RWPE2 (cell line): ENCODE measurements at regions not wholly inside any gene's neighbourhood (a gene's known extent, or its start where the extent isn't known, plus 50 kb on each side); places are given as distances from the start of the nearest gene placed in this dataset.
A peak's percentile ranks its signal among the peaks of the same experiment; 100 is the strongest.

ENCODE experiments used
- ATAC-seq: fragments of 200-7000 bp; cut with Tn5 transposase; 3 replicates; pipeline ENCODE4 v1.9.1; 2021; ENCODE audit warnings: low read depth
- DNase-seq: peaks from one replicate; pipeline ENCODE4 v3.0.0-alpha.2; 2020; ENCODE audit warnings: low spot score
- H3K27ac ChIP-seq: fragments of 450-650 bp; 2 replicates; pipeline ENCODE4 v1.5.1; 2017; ENCODE audit warnings: mild to moderate bottlenecking; ENCODE audit not compliant: poor library complexity, severe bottlenecking
- H3K27me3 ChIP-seq: fragments of 250-450 bp; sonication (Bioruptor Pico); 2 replicates; pipeline ENCODE4 v1.5.1; 2021; ENCODE audit warnings: mild to moderate bottlenecking, moderate library complexity; ENCODE audit not compliant: insufficient read depth, poor library complexity, severe bottlenecking
- H3K36me3 ChIP-seq: fragments of 250-450 bp; sonication (Bioruptor Pico); 2 replicates; pipeline ENCODE4 v1.5.1; 2020; ENCODE audit warnings: low read depth, mild to moderate bottlenecking, moderate library complexity
- H3K4me1 ChIP-seq: fragments of 250-450 bp; sonication (Bioruptor Pico); 2 replicates; pipeline ENCODE4 v1.5.1; 2021; ENCODE audit warnings: mild to moderate bottlenecking, moderate library complexity; ENCODE audit not compliant: insufficient read depth, poor library complexity, severe bottlenecking
- H3K4me3 ChIP-seq: fragments of 250-450 bp; sonication (Bioruptor Pico); 2 replicates; pipeline ENCODE4 v1.5.1; 2021; ENCODE audit warnings: mild to moderate bottlenecking, moderate library complexity; ENCODE audit not compliant: severe bottlenecking
- H3K9me3 ChIP-seq: fragments of 250-450 bp; sonication (Bioruptor Pico); 2 replicates; pipeline ENCODE4 v1.5.1; 2021; ENCODE audit warnings: mild to moderate bottlenecking, moderate library complexity; ENCODE audit not compliant: severe bottlenecking
- CTCF ChIP-seq: fragments of 450-650 bp; IDR thresholded peaks from one replicate; pipeline ENCODE4 v1.5.1; 2017; ENCODE audit warnings: mild to moderate bottlenecking, moderate library complexity; ENCODE audit not compliant: poor library complexity, severe bottlenecking

DNA sequence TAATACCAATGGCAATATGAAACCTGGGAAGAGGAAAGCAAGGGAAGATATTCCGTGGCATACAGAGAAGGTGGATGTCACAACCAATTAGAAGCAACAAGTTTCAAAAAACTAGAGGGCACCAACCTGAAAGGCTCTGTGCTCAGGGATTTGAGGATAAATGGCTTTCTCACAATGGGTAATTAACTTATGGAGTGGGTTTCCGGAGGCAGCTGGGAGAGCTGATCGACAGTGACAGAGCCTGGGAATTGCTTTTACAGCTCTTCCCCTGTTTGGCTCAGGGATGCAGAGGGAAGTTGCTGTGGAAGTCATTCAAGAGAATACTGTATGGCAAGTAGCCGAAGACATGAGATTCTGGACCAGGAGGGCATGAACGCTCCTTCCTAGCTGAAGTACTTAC is 237.0 kb downstream of the KIF4B start:
- Histone ChIP-seq H3K4me3 (no peak overlapping the region), H3K27me3 (no peaks in the 10 kb centered on the region), H3K27ac (no peak overlapping the region), H3K4me1 (no peaks in the 10 kb centered on the region), H3K36me3 (no peaks in the 10 kb centered on the region), H3K9me3 (peaks cover 4% of the 10 kb centered on the region)
- no peak for TF ChIP-seq CTCF
- DNase-seq (no peak), ATAC-seq (no peak)

GRCh38 chr5:155252025-155252424 is 238.5 kb downstream of the KIF4B start:
- no peak for TF ChIP-seq CTCF
- ATAC-seq: peak; percentile 35; the same call in 1 of the 3 replicates
- no peaks in the 10 kb centered on the region for H3K4me1 ChIP-seq
- no peaks in the 10 kb centered on the region for H3K36me3 ChIP-seq
- H3K27ac ChIP-seq: no peak overlapping the region
- H3K9me3 ChIP-seq: no peaks in the 10 kb centered on the region
- no peak for DNase-seq
- no peak overlapping the region for H3K4me3 ChIP-seq
- no peaks in the 10 kb centered on the region for H3K27me3 ChIP-seq

DNA sequence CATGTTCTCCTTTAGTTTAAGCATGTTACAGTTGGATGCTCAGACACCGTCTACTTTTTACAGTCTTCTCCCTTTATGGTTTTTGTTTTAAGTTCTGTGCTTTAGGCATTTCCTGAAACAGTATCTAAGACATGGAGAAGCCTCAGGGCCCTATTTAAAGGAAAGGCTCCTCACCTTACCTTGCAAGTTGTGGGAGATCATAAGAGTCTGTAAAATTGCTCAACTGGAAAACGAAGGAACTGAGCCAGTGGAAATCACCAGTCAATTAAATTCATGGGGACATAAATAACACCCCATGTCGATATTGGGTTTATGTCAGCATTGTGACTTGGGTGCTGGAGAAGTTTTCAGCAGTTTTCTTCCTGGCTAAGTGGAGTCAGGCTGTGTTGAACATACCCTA is 239.2 kb downstream of the KIF4B start:
- no peaks in the 10 kb centered on the region for H3K27me3 ChIP-seq
- TF ChIP-seq CTCF: no peak
- no peak overlapping the region for H3K4me3 ChIP-seq
- ATAC-seq: no peak
- no peaks in the 10 kb centered on the region for H3K36me3 ChIP-seq
- no peak overlapping the region for H3K27ac ChIP-seq
- H3K9me3 ChIP-seq: no peaks in the 10 kb centered on the region
- no peaks in the 10 kb centered on the region for H3K4me1 ChIP-seq
- DNase-seq: no peak

GRCh38 chr5:155254399-155254798 is 240.8 kb downstream of the KIF4B start:
- DNase-seq: no peak
- no peak overlapping the region for H3K27ac ChIP-seq
- H3K27me3 ChIP-seq: no peaks in the 10 kb centered on the region
- ATAC-seq: peak; percentile 77
- no peak for TF ChIP-seq CTCF
- no peaks in the 10 kb centered on the region for H3K36me3 ChIP-seq
- H3K4me1 ChIP-seq: no peaks in the 10 kb centered on the region
- H3K4me3 ChIP-seq: no peak overlapping the region
- no peaks in the 10 kb centered on the region for H3K9me3 ChIP-seq

DNA sequence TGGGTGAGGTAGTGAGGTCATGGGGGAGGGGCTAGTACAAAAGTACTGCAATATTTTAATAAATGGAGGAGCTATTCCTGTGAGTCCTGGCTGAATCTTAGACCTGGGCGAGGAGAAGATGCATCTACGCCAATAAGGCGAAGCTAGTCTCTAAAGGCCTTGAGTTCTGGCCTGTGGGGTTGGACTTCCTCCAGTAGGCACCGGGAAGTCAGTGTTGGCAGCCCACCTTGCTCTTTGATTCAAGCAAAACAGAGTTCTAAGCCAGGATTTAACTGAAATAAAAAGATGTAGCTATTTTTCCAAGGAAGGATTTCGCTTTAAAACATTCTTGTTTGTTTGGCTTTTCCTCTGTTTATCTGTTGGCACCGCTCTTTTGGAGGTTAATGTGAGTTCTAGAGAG is 244.6 kb downstream of the KIF4B start:
- DNase-seq (no peak), ATAC-seq (no peak)
- H3K36me3 ChIP-seq: no peaks in the 10 kb centered on the region
- H3K4me3 ChIP-seq: no peak overlapping the region
- no peaks in the 10 kb centered on the region for H3K4me1 ChIP-seq
- TF ChIP-seq CTCF: no peak
- H3K9me3 ChIP-seq: no peaks in the 10 kb centered on the region
- H3K27me3 ChIP-seq: no peaks in the 10 kb centered on the region
- H3K27ac ChIP-seq: no peak overlapping the region
